ENCODE measurements at regions not wholly inside any gene's neighbourhood (a gene's known extent, or its start where the extent isn't known, plus 50 kb on each side); places are given as distances from the start of the nearest gene placed in this dataset.

DNA sequence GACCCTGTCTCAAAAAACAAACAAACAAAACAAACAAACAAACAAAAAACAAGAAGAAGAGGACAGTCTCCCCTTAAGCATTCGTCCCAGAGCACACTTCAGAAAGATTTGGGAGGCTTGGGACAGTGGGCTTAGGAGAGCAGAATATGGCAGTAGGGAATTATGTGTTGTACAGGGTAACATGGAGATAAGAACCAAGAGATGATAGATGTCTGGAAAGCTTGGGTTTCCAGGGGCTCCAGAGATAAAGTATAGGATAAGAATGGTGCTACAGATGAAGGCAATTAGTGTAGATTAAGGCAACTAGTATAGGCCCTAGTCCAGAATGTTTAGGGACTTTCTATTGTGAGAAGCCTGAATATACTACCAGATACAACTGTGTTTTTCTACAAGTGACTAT lies 934.9 kb upstream of the AUTS2 start:
- TF ChIP-seq, protein P1, sequence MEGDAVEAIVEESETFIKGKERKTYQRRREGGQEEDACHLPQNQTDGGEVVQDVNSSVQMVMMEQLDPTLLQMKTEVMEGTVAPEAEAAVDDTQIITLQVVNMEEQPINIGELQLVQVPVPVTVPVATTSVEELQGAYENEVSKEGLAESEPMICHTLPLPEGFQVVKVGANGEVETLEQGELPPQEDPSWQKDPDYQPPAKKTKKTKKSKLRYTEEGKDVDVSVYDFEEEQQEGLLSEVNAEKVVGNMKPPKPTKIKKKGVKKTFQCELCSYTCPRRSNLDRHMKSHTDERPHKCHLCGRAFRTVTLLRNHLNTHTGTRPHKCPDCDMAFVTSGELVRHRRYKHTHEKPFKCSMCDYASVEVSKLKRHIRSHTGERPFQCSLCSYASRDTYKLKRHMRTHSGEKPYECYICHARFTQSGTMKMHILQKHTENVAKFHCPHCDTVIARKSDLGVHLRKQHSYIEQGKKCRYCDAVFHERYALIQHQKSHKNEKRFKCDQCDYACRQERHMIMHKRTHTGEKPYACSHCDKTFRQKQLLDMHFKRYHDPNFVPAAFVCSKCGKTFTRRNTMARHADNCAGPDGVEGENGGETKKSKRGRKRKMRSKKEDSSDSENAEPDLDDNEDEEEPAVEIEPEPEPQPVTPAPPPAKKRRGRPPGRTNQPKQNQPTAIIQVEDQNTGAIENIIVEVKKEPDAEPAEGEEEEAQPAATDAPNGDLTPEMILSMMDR (IDR thresholded peaks at IDR 0.05) = no peak
- no peak for TF ChIP-seq POLR2A (IDR thresholded peaks at IDR 0.05)
